ENCODE measurements at regions not wholly inside any gene's neighbourhood (a gene's known extent, or its start where the extent isn't known, plus 50 kb on each side); places are given as distances from the start of the nearest gene placed in this dataset.

GRCh38 chr6:164105705-164106104 is 691.2 kb downstream of the QKI start:
- TF ChIP-seq POLR2A (IDR thresholded peaks at IDR 0.05) (no peak), CTCF (IDR thresholded peaks at IDR 0.05) (no peak)

Measured in tibial nerve (tissue), 3 donors.